Right kidney (tissue), 1 donor: ENCODE measurements at regions not wholly inside any gene's neighbourhood (a gene's known extent, or its start where the extent isn't known, plus 50 kb on each side); places are given as distances from the start of the nearest gene placed in this dataset.
"Not testable (repeated sequence)": the region's sequence is repeated elsewhere in the genome, so short reads cannot be mapped to it uniquely, and the experiment has no call there.

Experiments
- DNase-seq: peaks from one replicate; pipeline ENCODE4 v3.0.0-alpha.2; 2016

- DNase-seq: no peak
These were observed 75.3 kb upstream of the C7orf33 start for GRCh38 chr7:148515237-148515636.

DNA sequence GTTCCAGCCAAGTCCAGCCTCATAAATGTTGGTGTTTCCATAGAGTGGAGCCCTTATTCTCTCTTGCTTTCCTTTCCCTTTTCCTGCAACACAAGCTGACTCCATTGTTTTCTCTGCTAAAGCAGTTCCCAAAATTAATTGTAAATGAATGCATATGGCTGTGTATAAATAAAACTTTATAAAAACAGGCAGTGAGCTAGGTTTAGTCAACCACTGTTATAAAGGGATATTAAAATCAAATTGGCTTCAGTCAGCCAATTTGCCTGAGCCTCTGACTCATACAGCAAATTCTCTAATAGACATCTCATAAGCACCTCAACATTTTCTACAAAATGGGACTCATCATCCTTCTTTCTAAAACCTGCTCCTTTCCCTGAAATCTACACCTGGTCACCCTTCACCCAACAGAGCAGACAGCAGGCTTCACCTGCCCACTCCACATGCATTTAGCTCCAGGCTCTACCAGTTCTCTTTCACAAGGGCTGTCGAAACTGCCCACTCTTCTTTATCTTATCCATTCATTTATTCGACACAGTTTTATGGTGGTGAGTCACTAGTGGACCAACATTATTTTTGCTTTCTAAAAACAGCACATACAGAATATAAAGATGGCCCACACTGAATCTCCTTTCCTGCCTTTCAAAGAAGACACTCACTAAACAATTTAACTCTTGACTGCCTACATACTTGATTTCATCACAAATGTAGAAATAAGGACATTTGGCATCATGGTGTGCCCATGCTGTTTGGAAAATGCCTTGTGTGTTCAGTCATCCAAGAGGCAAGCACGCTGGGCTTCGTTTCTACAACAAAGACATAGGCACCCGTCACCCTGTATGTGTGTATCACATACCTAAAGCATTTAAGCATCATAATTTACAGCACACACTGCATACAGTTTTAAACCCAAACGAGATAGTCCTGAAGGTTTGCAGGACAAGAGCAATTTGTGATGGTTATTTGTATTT lies 74.6 kb upstream of the C7orf33 start:
- no peak for DNase-seq

GRCh38 chr7:148519386-148519785 lies 71.2 kb upstream of the C7orf33 start:
- DNase-seq: not testable (repeated sequence)

DNA sequence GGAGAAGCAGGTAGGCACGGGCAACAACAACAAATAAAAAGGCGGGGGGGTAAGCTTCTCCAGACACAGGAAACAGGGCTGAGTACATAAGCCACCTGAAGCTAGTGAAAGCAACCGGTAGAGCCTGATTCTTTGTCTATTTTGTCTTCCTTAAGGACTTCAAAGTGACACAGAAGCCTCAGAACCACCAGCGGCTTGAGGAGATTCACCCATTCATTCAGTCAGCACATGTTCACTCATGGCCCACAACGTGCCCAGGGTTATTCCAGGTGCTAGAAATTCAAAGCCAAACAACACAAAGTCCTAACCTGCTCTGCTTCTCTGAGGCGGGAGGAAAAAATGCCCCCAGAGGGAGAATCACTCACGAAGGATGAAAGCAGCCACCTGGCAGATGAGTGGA lies 69.3 kb upstream of the C7orf33 start:
- DNase-seq: no peak

- DNase-seq: no peak
These were observed 67.0 kb upstream of the C7orf33 start for GRCh38 chr7:148523550-148523949.

DNA sequence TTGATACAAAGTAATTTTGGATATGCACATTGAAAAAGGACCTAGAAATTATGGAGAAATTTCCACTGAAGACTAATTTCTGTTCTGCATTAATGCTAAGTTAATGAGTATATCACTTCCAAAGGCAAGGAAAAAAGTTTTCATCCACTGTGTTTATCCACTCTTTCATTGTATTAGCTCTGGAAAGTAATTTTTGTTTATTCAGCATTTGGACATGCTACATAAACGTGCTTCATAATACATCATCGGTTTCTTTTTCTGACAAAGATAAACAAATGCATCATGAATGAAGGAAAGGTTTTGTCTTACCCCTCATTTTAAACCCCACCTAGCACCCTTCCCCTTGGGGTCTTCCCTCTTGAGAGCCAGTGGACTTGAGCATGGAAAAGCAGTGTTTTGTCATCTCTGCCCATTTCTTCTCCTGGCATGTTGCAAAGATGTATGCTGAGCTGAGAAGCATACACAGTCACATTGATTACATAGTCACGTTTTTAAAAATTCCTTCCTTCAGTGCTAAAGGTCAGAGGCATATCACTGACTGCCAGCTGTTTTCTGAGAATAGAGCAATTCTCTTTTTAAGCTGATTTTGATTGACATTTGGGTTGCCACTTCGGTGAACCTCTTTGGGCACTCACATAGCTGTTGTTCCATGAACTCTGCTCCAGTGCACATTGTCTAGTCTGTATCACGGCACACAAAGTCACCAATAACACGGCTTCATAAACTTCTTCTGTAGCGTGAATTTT lies 65.9 kb upstream of the C7orf33 start:
- DNase-seq: no peak

GRCh38 chr7:148527717-148528168 lies 62.8 kb upstream of the C7orf33 start:
- DNase-seq: no peak

GRCh38 chr7:148535217-148535616 lies 55.3 kb upstream of the C7orf33 start:
- DNase-seq: peak; percentile 35

GRCh38 chr7:148537435-148537834 lies 53.1 kb upstream of the C7orf33 start:
- peak; percentile 10 for DNase-seq

GRCh38 chr7:148540041-148540738 lies 50.4 kb upstream of the C7orf33 start:
- DNase-seq: no peak
